ENCODE measurements at regions not wholly inside any gene's neighbourhood (a gene's known extent, or its start where the extent isn't known, plus 50 kb on each side); places are given as distances from the start of the nearest gene placed in this dataset.
"Not testable (repeated sequence)": the region's sequence is repeated elsewhere in the genome, so short reads cannot be mapped to it uniquely, and the experiment has no call there.

DNA sequence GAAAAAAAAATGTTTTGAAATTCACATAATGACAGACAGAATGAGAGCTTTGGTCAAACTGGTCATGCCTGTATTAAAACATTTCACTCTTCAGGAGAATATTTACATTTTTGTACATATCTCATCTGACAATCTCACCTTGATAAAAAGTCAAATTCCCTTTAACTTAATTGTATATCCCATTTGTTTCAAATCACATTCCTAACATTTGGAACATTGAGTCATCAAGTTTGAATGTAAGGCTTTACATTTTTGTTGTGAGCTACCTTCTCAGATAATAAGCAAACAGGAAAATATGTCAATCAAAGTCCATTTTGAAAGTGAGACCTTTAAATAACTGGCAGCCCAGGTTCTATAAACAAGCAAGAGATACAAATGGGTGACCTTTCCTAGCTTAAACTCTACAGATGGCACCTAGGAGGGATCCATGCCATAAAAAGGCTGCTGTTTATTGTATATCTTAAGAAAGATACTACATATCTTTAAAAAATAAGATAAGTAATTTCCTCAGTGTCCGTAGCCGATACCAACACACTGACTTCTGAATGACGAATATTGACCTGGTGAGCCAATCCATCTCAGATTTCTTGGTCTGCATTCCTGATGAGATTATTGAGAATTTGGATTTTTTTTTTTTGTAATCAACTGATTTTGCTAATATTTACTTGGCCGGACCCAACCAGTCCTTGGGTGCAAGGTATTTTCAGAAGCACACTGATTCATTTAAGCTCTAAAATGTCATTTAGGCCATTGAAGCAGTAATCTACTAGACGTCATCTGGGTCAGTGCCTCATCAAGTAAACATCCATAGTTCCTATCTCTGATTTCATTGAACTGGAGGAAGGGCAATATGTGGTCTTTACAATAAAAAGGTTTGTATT is 259.6 kb downstream of the BTG1 start:
- no peak for DNase-seq (ENCODE audit: low read depth)

DNA sequence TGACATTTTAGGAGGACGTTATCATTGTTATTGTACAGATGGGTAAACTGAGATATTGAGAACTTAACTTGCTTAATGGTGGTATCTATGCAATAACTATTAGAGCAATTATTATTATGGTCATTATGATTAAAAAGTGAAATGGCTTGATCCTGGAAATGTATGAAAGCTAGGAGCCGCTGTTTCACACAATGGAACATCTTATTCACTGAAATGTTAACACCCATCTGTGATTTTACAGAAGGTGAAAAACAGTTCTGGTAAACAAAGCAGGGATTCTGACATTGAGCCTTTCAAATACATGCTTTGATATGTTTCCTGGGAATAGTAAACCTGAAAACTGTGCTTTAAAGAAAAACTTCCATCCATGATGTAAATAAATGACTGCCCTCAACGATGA is 261.4 kb downstream of the BTG1 start:
- DNase-seq (ENCODE audit: low read depth), result no peak

DNA sequence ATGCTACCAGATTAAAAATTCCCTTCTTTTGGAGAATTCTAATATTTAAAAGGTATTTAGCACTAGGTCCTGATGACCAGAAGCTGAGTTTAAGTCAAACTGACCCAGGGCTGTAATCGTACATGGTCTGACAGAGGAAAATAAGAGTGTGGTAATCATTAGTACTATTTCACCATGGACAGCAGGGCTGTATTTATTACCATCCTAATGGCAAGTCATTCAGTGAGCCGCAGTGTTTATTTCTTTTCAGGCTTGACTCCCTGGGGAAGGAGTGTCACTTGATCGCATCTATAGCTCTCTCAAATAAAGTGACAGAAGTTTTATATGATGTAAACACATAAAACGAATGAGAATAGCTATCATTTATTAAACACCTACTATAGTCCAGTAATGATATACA is 261.8 kb downstream of the BTG1 start:
- DNase-seq (ENCODE audit: low read depth), result no peak

DNA sequence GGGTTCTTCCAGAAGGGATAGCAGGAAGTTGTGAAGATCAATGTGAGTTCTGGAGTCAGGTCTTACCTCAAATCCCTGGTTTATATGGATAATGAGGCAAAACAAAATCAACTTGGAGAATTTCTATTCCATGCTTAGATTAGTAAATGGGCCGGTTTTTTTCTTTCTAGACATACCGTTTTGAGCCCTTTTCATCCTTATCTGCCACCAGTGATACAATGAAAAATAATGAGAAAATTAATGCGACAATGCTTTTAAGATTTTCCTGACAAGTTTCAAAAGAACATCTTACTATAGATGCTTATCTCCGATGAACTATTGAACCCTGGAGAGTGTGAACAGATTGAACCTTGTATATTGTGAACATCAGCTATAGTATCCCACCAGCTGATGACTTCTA is 262.7 kb downstream of the BTG1 start:
- DNase-seq (ENCODE audit: low read depth), result no peak

DNA sequence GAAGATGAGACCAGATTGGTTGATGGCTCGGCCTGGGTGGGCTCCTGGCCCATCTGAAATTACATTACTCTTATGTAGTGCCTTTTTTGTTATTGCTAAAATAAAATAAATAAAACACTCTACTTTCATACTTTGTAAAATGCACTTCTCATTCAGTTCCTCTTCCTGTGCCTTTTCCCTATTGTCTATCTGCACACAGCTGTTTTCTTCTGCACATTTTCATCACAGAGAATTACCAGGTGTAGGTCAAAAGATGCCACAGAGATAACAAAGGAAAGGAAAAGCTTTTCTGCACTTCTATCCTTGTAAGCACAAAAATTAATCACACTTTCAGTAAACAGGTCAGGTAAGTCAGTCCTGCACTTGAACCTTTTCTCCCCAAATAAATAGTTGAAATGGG is 265.1 kb downstream of the BTG1 start:
- no peak for DNase-seq (ENCODE audit: low read depth)

DNA sequence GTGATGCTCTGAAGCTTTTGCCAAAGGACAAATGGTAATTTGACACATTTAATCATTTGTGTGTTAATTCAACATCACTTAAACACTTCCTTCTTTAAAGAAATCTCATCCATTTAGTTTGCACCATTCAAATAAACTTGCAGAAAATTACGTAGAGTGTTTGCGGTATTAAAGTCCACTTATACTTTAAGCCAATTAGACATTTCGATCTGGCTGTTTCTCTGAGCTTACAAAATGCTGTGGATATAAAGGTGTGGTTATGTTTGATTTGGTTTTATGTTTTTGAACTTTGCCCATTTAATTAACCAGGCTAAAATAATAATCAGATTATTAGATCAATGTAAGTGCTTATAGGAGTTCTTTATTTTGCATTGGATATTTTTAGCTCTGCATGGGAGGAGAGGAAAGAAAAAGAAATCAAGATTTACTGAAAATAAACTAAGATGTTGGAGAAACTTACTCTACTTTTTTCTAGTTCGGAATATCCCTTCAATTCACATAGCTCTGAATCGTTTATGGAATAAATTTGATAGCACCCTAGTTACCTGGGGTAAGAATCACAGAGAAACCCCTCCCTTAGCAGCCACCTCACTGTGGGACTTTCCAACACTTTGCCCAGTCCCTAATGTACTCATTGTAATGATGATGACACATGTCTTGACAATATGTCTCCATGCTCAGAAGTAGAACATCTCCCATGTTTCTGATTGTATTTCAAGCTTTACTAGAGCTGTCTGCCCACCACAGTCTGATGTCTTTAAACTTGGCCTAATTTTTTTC is 268.0 kb downstream of the BTG1 start:
- DNase-seq (ENCODE audit: low read depth), result peak; percentile 22

DNA sequence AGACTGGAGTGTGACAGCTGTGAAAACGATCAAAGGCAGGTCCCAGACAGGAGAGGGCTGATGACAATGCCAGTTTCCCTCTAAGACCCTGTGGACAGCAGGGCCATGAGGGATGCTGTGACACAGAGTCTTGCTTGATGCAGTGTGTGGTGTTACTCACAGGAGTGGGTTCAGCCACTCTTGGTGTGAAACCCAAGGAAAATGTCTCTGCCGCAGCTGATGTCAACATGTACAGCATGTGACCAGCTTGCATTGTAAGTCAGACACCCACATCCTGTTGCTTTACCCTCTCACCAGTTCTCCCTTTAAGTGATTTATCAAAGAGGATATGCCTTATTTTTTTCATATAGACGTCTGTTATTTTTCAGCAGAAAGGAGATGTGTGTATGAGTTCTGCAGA is 268.6 kb downstream of the BTG1 start:
- peak; percentile 70 for DNase-seq (ENCODE audit: low read depth)

DNA sequence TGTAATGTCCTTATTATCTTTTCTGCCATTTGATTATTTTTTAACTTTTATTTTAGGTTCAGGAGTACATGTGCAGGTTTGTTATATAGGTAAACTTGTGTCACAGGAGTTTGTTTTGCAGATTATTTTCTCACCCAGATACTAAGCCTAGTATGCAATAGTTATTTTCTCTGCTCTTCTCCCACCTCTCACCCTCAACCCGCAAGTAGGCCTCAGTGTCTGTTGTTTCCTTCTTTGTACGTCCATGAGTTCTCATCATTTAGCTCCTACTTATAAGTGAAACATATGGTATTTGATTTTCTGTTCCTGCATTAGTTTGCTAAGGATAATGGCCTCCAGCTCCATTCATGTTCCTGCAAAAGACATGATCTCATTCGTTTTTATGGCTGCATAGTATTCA is 270.0 kb downstream of the BTG1 start:
- not testable (repeated sequence) for DNase-seq (ENCODE audit: low read depth)

DNA sequence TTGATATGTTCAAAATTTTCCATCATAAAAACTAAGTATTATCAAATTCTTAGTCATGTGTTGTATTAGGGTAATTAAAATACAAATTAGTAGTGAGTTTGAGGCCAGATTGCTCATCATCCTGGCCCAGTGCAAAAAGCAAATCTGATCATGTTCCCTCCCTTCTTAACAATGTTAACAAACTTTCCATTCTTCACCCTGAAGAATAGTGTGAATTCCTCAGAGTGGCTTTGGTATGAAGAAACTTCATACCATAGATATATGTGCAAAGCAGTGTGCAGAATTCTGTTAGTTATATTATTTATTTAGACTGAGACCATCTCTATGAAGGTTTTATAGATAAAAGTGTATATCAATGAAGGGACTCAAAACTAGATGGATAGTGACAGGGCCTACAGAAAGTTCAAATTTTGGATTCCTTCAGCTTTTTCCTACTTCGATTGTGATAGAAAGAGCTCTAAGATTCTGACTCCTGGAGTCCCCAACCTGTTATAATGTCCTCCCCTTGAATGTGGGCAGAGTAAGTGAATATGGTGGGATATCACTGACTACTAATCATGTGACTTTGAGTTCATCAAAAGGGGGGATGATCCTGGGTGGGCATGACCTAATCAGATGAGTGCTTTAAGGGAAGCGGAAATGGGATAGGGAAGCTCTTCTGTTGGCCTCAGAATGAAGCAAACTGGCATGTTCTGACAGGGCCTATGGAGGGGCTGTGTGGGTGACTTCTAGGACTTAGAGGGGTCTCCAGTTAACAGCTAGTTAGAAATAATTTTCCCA is 271.4 kb downstream of the BTG1 start:
- DNase-seq (ENCODE audit: low read depth), result no peak

DNA sequence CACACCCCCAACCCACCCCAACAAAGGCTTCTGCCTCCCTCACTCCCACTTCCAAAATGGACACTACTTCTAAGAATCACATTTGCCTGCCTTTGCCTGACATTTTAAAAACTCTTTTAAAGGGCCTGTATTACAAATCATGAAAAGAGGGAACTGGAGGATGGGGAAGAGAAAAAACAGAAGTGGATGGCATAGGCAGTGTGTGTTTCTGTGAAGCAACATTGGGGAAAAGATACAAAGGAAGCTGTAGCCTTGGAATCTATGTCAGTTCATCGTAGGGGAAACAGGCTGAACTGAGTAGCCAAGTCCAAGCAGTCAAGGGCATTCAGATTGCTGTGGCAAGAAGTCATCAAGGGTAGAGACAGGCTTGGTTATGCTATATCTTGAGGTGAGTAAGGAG is 273.9 kb downstream of the BTG1 start:
- no peak for DNase-seq (ENCODE audit: low read depth)

DNA sequence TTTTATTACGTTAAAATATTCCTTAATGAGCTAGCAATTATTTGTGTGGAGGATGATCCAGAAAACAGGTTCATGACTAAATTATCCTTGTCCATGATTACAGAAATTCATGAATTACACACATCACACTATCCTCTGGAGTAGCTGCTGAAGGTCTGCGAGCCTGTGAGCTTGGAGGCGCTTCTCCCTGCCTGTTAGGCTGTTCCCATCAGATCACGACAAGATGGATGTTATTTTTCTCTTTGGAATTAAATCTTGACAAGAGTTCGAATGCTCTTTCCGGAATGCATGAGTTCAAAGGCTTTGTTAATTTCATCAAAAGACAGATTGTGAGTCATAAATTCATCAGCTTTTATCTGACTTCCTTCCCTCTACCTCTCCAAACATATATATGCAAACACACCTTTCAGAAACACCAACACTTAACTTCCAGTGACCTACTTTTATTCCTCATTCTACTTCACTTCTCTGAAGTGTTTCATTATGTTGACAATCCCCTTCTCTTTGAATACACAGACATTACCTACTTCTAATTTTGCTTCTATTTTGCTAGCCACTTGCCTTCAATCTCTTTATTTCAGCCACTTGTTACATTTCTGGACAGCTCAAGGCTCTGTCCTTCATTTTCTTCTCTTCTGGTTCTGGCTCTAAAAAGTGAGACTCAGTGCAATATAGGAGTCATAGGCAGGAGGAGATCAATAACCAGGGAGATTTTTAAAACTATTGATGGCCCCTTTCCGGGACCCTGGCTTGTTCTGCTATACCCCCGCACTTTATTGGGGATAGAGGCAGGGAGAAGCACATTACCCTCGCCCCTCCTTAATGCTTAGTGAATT is 274.6 kb downstream of the BTG1 start:
- DNase-seq (ENCODE audit: low read depth), result no peak

DNA sequence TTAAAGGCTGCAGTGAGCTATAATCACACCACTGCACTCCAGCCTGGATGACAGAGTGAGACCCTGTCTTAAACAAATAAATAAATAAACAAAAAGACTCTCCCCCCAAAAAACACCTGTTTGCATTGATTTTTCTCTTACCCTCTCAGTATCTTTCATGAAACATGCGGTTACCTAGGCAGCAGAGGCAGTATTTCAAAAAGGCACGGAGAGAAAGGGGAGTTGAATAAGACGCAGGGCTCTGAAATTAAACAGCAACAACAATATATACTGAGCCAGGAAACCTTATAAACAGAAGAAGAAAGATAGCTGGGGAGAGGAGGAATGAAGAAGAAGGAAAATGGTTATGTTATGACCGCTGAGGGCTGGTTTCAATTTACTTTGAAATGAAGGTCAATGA is 277.6 kb downstream of the BTG1 start:
- no peak for DNase-seq (ENCODE audit: low read depth)

DNA sequence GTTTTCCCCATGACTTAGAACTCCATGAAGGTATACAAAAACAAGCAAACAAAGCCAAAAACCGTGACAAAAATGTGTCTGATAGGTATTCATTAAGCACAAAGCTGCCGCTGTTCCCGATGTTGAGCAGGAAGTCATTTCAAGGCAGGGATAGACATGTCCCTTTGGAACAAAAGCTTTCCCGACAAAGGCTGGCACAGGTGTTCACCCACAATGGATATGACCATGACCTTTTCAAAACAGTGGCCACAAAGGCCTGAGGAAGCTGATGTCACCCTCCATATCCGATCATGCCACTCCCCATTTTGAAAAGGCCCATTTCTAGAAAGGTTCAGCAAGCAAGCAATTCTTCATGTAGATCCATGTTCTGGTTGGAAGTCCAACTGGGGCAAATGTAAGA is 279.1 kb downstream of the BTG1 start:
- no peak for DNase-seq (ENCODE audit: low read depth)

DNA sequence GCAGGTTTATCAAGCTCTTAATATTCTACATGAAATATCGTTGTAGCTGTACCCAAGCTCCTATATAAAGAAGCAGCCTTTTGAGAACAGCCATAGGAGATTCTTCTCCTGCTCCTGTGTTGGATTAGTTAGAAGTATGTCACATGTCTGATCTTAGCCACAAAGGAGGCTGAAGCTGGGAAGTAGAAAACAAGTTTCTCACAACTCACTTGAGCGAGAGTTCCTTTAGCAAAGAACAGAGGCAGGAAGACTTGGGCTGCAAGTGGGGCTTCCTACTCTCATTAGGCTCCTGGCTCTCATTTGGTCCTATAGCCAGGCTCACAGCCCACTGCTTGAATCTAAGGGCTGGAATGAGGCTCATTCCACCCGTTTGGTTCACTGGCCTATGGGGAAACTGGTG is 281.9 kb downstream of the BTG1 start:
- no peak for DNase-seq (ENCODE audit: low read depth)

DNA sequence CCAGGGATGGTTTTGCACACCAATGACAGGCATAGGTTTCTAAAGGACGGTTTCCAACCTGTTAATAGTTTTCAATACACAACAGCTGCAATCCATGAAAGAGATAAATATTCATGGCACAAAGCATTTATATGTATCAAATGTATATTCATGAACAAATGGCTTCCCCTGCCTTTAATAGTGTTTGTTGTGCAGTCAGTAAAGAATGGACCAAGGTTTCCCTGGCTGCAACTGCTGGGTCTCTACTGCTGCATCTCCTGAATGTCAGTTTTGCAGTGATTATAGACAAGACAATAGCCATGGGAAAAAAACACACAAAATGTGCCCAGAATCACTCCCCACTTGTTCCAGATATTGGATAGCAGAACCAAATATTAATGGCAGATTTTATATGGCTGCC is 284.1 kb downstream of the BTG1 start:
- no peak for DNase-seq (ENCODE audit: low read depth)

DNA sequence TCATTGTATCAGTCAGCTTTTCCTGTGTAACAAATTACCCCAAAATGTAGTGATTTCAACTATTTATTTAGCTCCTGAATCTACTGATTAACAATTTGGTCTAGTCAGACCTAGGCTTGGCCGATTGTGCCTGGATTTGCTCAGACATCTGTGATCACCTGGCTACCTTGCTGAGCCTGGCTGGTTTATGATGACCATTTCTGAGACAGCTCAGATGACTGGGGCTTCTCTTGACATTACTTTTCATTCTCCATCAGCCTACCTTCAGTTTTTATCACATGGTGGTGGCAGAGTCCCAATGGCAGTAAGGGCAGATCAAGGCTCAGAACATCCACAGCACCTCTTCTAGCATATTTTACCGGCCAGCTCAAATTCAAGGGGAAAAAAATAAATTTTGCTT is 286.3 kb downstream of the BTG1 start:
- DNase-seq (ENCODE audit: low read depth), result no peak

DNA sequence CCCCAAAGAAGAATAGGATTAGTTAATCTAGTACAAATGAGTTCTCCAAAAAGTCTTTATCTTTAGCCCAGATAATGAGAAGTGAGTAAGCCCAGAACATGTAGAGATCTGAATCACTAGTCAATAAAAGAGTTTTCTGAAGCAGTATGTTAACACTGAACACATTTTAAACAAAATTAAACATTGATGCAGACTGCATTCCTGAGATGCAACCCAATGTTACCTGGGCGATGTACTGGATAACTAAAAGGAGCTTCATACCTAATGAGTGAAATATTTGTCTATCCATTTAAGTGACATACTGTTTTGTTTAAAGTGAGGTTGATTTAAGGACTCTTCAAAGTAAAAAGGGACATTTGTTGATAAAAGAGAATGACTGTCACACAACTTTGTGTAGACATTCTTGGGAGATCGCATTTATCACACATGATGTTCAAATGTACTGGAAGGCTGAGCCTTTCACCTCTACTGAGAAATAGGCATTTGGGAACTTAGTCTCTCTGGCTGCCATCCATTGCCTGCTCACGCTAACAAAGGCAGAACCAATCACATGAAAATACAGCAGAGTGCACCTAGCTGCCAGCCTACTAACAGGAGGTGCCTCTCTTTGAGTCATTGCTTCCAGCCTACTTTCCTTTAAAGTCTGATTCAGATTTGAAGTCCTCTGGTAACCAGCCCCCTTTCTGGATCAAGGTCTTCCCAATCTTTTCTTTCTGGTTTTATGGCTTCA is 287.7 kb downstream of the BTG1 start:
- DNase-seq (ENCODE audit: low read depth), result no peak

DNA sequence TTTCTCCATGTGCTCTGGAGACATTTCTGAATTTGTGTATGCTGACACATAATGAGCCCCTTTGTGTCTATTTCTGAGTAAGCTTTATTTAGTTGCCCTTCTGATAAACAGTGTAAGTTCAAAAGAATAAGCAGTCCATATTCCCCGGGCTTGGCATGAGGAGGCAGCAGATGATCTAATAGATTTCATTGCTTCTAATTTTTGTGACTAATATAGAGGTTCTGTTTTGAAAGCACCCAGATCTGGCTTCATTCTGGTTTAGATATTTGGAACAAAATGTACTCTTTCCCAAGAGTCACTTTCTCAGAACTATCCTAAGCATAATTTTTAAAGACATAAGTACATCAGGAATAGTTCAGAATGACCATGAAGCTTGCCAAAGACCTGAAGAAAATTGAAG is 290.9 kb downstream of the BTG1 start:
- no peak for DNase-seq (ENCODE audit: low read depth)

DNA sequence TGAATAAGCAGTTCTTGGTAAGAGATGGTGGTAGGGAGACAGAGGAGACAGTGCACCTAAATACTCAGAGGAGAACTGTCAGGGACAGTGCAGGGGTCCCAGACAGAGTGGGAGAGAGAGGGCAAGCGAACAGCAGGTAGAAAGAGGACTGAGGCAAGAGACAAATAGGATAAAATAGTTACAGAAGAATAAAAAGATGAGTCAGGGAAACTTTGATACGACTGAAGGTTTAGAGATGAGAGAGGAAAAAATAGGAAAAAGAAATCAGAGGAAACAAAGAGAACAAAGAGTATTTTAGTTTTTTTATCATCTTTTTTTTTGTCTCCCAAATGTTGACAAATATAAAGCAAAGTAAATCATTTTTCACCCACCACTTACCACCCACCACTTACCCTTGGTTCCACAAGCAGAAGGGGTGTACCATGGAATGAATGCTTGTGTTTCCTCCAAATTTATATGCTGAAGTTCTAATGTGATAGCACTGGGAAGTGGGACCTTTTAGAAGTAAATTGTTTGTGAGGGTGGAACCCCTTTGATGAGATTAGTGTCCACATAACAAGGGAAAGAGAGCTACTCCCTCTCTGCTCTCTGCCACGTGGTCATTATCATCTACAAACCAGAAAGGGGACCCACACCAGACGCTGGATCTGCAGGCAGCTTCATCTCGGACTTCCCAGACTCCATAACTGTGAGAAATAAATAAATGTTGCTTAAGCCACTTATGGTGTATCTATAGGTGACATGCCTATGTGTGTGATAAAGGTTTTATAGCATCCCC is 292.1 kb downstream of the BTG1 start:
- DNase-seq (ENCODE audit: low read depth), result no peak

DNA sequence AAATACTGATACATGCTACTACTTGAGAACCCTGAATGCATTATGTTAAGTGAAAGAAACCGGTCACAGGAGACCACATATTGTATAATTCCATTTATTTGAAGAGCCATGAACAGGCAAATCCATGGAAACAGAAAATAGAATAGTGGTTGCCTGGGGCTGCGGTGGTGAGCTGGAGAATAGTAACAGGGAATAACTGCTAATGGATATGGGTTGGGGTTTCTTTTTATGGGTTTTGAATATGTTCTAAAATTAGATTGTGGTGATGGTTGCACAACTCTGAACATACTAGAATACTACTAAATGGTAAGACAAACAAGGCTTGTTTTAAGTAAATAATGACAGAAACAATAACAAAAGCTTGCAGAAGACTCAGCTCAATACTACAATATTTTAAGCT is 293.0 kb downstream of the BTG1 start:
- DNase-seq (ENCODE audit: low read depth), result no peak
